ENCODE measurements at regions not wholly inside any gene's neighbourhood (a gene's known extent, or its start where the extent isn't known, plus 50 kb on each side); places are given as distances from the start of the nearest gene placed in this dataset.

- DNase-seq (ENCODE audit: low read depth in 2 of 2) = no peak
These were observed 107.7 kb upstream of the LMO4 start for GRCh38 chr1:87220993-87221392.

GRCh38 chr1:87224201-87224600, 104.5 kb upstream of the LMO4 start:
- DNase-seq (ENCODE audit: low read depth in 2 of 2) = peak; percentile 89 to 91

- no peak for DNase-seq (ENCODE audit: low read depth in 2 of 2)
These were observed 103.5 kb upstream of the LMO4 start for GRCh38 chr1:87225171-87225570.

- peak; percentile 97 for DNase-seq (ENCODE audit: low read depth in 2 of 2)
These were observed 102.3 kb upstream of the LMO4 start for GRCh38 chr1:87226341-87226760.

- DNase-seq (ENCODE audit: low read depth in 2 of 2) = no peak
These were observed 101.0 kb upstream of the LMO4 start for GRCh38 chr1:87227651-87228050.

GRCh38 chr1:87230501-87230900, 98.2 kb upstream of the LMO4 start:
- no peak for DNase-seq (ENCODE audit: low read depth in 2 of 2)

GRCh38 chr1:87231703-87232367, 96.8 kb upstream of the LMO4 start:
- no peak for DNase-seq (ENCODE audit: low read depth in 2 of 2)

- no peak for DNase-seq (ENCODE audit: low read depth in 2 of 2)
These were observed 92.1 kb upstream of the LMO4 start for GRCh38 chr1:87236585-87236984.

- DNase-seq (ENCODE audit: low read depth in 2 of 2) = no peak
These were observed 88.6 kb upstream of the LMO4 start for GRCh38 chr1:87239997-87240605.

GRCh38 chr1:87240661-87241285, 87.9 kb upstream of the LMO4 start:
- no peak for DNase-seq (ENCODE audit: low read depth in 2 of 2)

- no peak for DNase-seq (ENCODE audit: low read depth in 2 of 2)
These were observed 86.1 kb upstream of the LMO4 start for GRCh38 chr1:87242445-87243185.

- DNase-seq (ENCODE audit: low read depth in 2 of 2) = no peak
These were observed 85.1 kb upstream of the LMO4 start for GRCh38 chr1:87243573-87243972.

- DNase-seq (ENCODE audit: low read depth in 2 of 2) = no peak
These were observed 82.2 kb upstream of the LMO4 start for GRCh38 chr1:87246436-87246835.

GRCh38 chr1:87249803-87250202, 78.9 kb upstream of the LMO4 start:
- no peak for DNase-seq (ENCODE audit: low read depth in 2 of 2)

- DNase-seq (ENCODE audit: low read depth in 2 of 2) = no peak
These were observed 78.3 kb upstream of the LMO4 start for GRCh38 chr1:87250336-87250735.

GRCh38 chr1:87252406-87252805, 76.3 kb upstream of the LMO4 start:
- DNase-seq (ENCODE audit: low read depth in 2 of 2) = peak; percentile 83 to 85

- no peak for DNase-seq (ENCODE audit: low read depth in 2 of 2)
These were observed 66.0 kb upstream of the LMO4 start for GRCh38 chr1:87262688-87263087.

GRCh38 chr1:87263281-87263680, 65.4 kb upstream of the LMO4 start:
- no peak for DNase-seq (ENCODE audit: low read depth in 2 of 2)

- DNase-seq (ENCODE audit: low read depth in 2 of 2) = no peak
These were observed 64.9 kb upstream of the LMO4 start for GRCh38 chr1:87263785-87264184.

- DNase-seq (ENCODE audit: low read depth in 2 of 2) = no peak
These were observed 63.7 kb upstream of the LMO4 start for GRCh38 chr1:87264976-87265375.

- no peak for DNase-seq (ENCODE audit: low read depth in 2 of 2)
These were observed 62.9 kb upstream of the LMO4 start for GRCh38 chr1:87265786-87266185.

- no peak for DNase-seq (ENCODE audit: low read depth in 2 of 2)
These were observed 60.6 kb upstream of the LMO4 start for GRCh38 chr1:87268111-87268510.

- DNase-seq (ENCODE audit: low read depth in 2 of 2) = no peak
These were observed 58.8 kb upstream of the LMO4 start for GRCh38 chr1:87269921-87270320.
